Stimulated activated CD8-positive, alpha-beta memory T cell treated with anti-CD3 and anti-CD28 coated beads, Interleukin-12 subunit alpha, Interleukin-12 subunit beta, amount 100 ng/mL, for 24 hours (primary cell): ENCODE measurements at regions not wholly inside any gene's neighbourhood (a gene's known extent, or its start where the extent isn't known, plus 50 kb on each side); places are given as distances from the start of the nearest gene placed in this dataset.

Source experiments
- DNase-seq: peaks from one replicate; pipeline ENCODE4 v3.0.0-alpha.2; 2020; ENCODE audit errors: extremely low read depth

DNA sequence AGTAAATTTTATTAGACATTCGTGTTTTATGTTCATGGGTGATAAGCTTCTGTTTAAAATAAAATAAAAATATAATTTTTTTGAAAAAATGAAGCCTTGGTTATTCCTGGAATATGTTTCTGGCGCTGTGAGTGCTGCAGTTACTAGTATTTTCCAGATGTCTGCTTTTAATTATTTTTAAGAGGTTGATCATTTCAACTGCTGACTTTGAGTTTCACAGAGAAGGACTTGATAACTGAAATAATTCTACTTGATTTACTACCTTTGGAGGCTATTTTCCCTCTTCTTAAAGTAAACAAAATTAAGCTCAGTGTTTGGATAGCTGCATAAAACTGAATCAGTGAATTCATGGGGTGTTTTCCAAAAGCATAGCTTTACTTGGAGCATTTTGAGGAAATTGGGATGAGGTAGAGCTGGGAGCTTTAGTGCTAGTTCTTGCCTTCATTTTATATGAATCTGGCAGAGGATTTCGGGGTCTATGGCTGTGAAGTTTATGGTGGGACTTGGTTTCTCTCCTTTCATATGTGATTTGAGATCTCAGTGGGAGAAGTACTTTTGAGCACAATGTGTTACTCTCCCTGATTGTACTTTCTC, 666.5 kb downstream of the DCDC2C start:
- no peak for DNase-seq

- DNase-seq: no peak
Observed at GRCh38 chr2:4370422-4371090, 667.2 kb downstream of the DCDC2C start.

GRCh38 chr2:4381049-4381448, 677.7 kb downstream of the DCDC2C start:
- DNase-seq: no peak

DNA sequence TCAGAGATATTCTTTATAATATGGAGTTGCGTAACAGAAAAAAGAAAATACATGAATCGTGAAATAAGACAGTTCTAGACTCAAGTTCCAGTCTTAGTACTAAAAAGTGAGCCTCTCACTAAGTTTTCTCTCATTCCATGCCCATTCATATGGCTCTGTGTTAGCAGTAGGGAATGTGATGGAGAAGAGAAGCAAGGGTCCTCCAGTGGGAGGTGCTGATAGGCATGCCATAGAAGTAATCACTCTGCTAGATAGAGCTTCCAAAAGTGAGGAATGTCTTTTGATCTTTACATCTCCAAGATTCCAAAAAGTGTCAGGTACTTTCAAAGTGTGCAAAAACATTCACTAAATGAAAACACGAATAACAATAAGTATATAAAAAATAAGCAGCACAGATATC, 678.4 kb downstream of the DCDC2C start:
- no peak for DNase-seq

DNA sequence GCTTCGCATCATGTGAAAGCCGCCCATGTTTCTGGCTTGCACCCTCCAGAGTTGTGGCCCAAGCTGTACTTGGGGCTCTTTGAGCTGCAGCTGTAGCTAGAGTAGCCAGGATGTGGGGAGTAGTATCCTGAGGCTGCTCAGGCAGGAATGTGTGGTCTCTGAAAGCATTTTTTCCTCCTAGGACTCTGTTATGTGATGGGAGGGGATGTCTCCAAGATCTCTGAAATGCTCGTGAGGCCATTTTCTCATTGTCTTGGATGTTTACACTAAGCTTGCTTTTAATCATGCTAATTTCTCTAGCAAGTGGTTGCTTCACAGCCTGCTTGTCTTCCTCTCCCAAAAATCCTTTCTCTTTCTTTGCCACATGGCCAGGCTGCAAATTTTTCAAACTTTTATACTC, 687.6 kb downstream of the DCDC2C start:
- DNase-seq: no peak

DNA sequence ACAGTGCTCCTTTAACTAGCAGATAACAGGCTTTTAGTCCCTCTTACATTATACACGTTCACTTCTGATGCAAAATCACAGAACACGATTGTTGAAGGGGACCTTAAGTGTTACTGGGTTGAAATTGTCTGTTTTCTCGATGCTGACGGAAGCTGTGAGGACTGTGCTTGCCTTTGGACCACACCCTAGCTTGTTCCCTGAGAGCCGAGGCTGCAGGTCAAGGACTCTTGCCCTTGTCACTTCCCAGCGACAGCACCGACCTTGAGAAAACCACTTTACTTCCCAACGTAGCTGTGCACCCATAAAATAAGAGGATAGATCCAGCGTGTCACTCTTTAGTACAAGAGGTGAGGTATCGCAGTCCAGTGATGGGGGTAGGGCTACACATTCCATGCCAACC, 701.0 kb downstream of the DCDC2C start:
- no peak for DNase-seq

GRCh38 chr2:4408321-4408720, 704.9 kb downstream of the DCDC2C start:
- DNase-seq: no peak

- DNase-seq: no peak
Observed at GRCh38 chr2:4412637-4413187, 709.3 kb downstream of the DCDC2C start.

DNA sequence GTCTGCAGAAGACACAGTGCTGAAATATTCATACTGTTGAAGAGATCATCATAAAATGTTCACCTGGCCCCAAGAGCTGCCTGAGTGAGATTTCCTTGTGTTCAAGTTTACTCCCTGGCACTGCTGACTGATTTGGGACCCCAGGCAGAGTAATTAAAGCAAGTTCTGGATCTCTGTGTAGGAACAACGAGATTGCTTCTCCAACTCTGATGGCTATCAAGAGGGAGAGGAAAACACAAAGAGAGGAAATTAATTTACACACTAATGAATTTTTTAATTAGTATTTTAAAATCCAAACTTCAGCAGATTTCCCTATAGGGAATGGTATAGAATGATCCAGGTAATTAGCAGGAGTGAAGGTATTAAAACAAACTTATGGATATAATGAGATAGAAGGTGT, 711.8 kb downstream of the DCDC2C start:
- no peak for DNase-seq

GRCh38 chr2:4415810-4416413, 712.5 kb downstream of the DCDC2C start:
- DNase-seq: no peak

DNA sequence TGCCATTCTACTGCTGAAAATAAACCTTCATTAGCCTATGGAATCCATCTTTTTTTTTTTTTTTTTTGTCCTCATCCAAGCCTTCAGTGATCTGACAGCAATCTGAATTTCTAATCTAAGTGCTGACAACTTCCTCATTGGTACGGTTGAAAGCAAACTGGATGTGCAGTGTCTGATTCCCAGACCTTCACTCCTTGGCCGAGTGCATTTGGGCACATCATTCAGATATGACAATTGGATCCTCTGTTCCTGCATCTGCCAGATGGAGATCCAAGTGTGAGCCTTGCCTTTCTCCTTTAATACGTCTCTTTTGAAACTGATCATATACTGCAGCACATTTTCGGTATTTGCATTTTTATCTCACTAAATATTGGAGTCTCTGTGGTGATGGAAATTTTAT, 713.1 kb downstream of the DCDC2C start:
- DNase-seq: no peak

GRCh38 chr2:4417771-4418170, 714.4 kb downstream of the DCDC2C start:
- no peak for DNase-seq

GRCh38 chr2:4420032-4420431, 716.7 kb downstream of the DCDC2C start:
- DNase-seq: no peak

DNA sequence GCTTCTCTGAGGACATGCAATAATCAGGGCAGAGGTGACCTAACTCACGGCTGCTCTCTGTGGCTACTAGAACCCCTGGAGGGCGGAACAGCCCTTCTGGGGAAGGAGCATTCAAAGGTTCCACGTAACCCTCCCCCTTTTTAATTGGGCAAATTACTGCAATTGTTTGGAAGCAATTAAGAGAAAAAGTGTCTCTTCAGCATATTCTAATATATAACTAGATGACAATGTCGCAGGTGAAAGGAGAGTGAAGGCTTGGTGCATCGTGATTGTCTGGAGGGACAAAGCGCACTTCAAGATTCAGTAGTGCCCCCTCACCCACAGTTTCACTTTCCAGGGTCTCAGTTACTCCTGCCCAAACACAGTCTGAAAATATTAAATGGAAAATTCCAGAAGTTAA, 720.8 kb downstream of the DCDC2C start:
- no peak for DNase-seq

GRCh38 chr2:4427083-4427482, 723.7 kb downstream of the DCDC2C start:
- DNase-seq: no peak

- no peak for DNase-seq
Observed at GRCh38 chr2:4445821-4446220, 742.4 kb downstream of the DCDC2C start.

DNA sequence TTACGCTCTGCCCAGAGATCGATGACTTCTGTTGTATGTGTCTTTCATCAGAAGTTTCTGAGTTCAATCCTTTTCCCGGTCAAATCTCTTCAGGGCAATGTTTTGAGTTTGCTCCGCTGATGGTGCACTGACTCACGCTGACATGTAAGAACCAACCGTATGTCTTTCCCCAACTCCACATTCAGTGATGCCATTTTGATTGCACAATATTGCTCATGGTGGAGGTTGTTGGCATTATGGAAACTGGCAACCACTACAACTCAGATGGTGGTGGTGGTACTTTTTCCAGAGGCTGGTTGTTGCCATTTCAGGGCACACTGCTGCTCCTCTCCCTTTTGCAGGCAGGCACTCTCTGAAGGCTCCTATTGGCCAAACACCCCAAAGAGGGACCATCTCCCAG, 751.5 kb downstream of the DCDC2C start:
- no peak for DNase-seq

DNA sequence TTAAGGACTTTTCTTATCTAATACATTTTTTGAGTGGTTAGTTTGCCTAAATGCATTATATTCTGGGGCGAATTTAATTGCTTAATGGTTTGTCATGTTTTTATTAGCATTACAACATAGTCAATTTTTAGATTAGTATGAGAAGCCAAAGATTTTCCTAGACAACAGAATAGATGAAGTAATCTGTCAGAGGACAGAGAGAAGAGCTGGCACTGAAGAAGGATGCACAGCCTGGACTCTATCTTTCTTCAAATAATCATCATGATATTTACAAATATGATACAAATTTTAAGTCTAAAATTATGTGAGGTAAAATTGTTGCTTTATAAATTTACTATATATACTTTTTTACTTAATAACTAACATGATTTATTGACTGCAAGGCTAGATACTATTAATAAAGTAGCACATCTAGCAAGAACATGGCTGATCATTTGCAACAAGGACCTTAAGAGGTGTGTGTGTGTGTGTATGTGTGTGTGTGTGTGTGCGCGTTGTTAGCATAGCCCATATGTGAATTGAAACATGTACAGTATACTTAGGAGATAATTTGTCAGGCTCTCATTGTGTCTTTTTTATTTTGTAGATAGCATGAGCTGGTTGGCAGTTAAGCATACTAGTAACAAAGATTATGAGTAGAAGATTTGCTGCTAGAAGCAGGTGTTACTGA, 752.2 kb downstream of the DCDC2C start:
- DNase-seq: no peak

DNA sequence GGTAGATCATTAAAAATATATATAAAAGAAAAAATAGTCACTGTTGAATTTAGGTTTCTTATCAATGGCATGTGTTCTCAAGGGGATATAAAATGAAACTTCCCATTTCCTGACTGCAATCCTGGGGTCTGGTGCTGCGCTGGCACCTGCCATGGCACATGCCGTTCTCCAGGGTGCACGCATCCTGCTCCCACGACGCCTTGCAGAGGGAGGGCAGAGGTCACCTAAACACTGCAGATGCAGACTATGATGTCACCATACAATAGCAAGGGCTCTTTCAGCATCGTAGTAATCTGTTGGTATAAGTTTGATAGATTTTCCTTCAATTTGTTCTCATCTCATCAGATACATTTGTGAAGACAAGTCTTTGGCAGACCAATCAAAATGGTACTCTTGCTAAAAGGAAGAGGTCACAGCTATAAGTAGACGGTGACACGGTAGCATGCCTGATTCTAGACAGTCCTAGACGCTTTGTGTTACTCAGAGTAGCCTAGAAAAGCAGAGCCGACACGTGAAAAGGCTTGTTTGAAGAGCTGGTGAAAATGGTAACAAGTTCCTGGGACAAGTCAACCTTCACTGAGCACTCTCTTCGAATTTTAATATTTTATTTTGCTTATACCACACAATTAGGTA, 761.4 kb downstream of the DCDC2C start:
- DNase-seq: no peak

- DNase-seq: no peak
Observed at GRCh38 chr2:4465671-4466070, 762.3 kb downstream of the DCDC2C start.

DNA sequence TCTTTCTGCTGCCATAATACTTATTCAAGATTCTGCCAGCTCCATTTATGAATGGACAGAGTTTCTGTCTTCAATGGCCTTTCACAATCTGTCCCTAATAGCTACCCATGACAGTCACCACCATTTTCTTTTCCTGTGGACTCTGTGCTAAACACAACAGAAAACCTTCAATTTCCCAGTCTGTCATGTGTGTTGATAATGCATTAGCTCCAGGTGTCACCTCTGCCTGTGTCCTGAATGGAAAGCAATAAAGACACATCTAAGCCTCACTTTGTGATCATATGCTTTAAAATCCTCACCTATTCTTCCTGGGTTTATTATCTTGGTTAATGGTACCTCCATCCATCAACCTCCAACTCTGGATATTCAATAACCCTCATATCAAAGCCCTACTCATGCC, 772.2 kb downstream of the DCDC2C start:
- DNase-seq: no peak

- no peak for DNase-seq
Observed at GRCh38 chr2:4483050-4483449, 779.7 kb downstream of the DCDC2C start.
